ENCODE measurements at regions not wholly inside any gene's neighbourhood (a gene's known extent, or its start where the extent isn't known, plus 50 kb on each side); places are given as distances from the start of the nearest gene placed in this dataset.

- no peak for DNase-seq
These were observed 91.5 kb upstream of the SMNDC1 start for GRCh38 chr10:110396284-110396651.

- no peak for DNase-seq
These were observed 93.1 kb upstream of the SMNDC1 start for GRCh38 chr10:110397856-110398255.

GRCh38 chr10:110398419-110399105, 93.8 kb upstream of the SMNDC1 start:
- no peak for DNase-seq

GRCh38 chr10:110399106-110399964, 94.6 kb upstream of the SMNDC1 start:
- no peak for DNase-seq

GRCh38 chr10:110399965-110400933, 95.5 kb upstream of the SMNDC1 start:
- no peak for DNase-seq

- no peak for DNase-seq
These were observed 96.2 kb upstream of the DUSP5 start for GRCh38 chr10:110401401-110402076.

- no peak for DNase-seq
These were observed 95.7 kb upstream of the DUSP5 start for GRCh38 chr10:110402077-110402416.

GRCh38 chr10:110403593-110403992, 94.1 kb upstream of the DUSP5 start:
- no peak for DNase-seq

- DNase-seq, result no peak
These were observed 93.3 kb upstream of the DUSP5 start for GRCh38 chr10:110404413-110404812.

- no peak for DNase-seq
These were observed 92.9 kb upstream of the DUSP5 start for GRCh38 chr10:110404825-110405224.

GRCh38 chr10:110405380-110405779, 92.3 kb upstream of the DUSP5 start:
- DNase-seq, result no peak

- no peak for DNase-seq
These were observed 90.2 kb upstream of the DUSP5 start for GRCh38 chr10:110407301-110408170.

GRCh38 chr10:110408203-110408871, 89.4 kb upstream of the DUSP5 start:
- DNase-seq, result no peak

- no peak for DNase-seq
These were observed 88.8 kb upstream of the DUSP5 start for GRCh38 chr10:110408943-110409342.

GRCh38 chr10:110409488-110409887, 88.2 kb upstream of the DUSP5 start:
- no peak for DNase-seq

GRCh38 chr10:110409926-110410325, 87.8 kb upstream of the DUSP5 start:
- DNase-seq, result no peak

GRCh38 chr10:110410329-110411046, 87.2 kb upstream of the DUSP5 start:
- DNase-seq, result no peak

GRCh38 chr10:110411047-110411410, 86.7 kb upstream of the DUSP5 start:
- no peak for DNase-seq

All from amygdala (tissue), 56 donors.